ENCODE measurements at regions not wholly inside any gene's neighbourhood (a gene's known extent, or its start where the extent isn't known, plus 50 kb on each side); places are given as distances from the start of the nearest gene placed in this dataset.

- no peak for DNase-seq
Measured at GRCh38 chr2:236940916-236941520, 144.7 kb upstream of the COPS8 start.

- no peak for DNase-seq
Measured at GRCh38 chr2:236941551-236941950, 144.1 kb upstream of the COPS8 start.

- DNase-seq, result no peak
Measured at GRCh38 chr2:236942554-236942953, 143.1 kb upstream of the COPS8 start.

GRCh38 chr2:236943068-236943467 is 142.6 kb upstream of the COPS8 start:
- no peak for DNase-seq

GRCh38 chr2:236943841-236944513 is 141.7 kb upstream of the COPS8 start:
- no peak for DNase-seq

- DNase-seq, result no peak
Measured at GRCh38 chr2:236944561-236944960, 141.1 kb upstream of the COPS8 start.

GRCh38 chr2:236945431-236946016 is 140.2 kb upstream of the COPS8 start:
- DNase-seq, result no peak

- DNase-seq, result no peak
Measured at GRCh38 chr2:236946871-236947270, 138.8 kb upstream of the COPS8 start.

- DNase-seq, result no peak
Measured at GRCh38 chr2:236947294-236947693, 138.4 kb upstream of the COPS8 start.

- no peak for DNase-seq
Measured at GRCh38 chr2:236947896-236948295, 137.8 kb upstream of the COPS8 start.

GRCh38 chr2:236949089-236949905 is 136.4 kb upstream of the COPS8 start:
- no peak for DNase-seq

GRCh38 chr2:236951830-236952475 is 133.7 kb upstream of the COPS8 start:
- DNase-seq, result no peak

GRCh38 chr2:236954641-236955040 is 131.0 kb upstream of the COPS8 start:
- no peak for DNase-seq

- no peak for DNase-seq
Measured at GRCh38 chr2:236955521-236956030, 130.1 kb upstream of the COPS8 start.

GRCh38 chr2:236956031-236956618 is 129.6 kb upstream of the COPS8 start:
- DNase-seq, result no peak

GRCh38 chr2:236956641-236957040 is 129.0 kb upstream of the COPS8 start:
- DNase-seq, result no peak

- DNase-seq, result no peak
Measured at GRCh38 chr2:236959036-236959435, 126.7 kb upstream of the COPS8 start.

GRCh38 chr2:236959876-236960275 is 125.8 kb upstream of the COPS8 start:
- DNase-seq, result no peak

- DNase-seq, result no peak
Measured at GRCh38 chr2:236960531-236960930, 125.2 kb upstream of the COPS8 start.

GRCh38 chr2:236962816-236963215 is 122.9 kb upstream of the COPS8 start:
- no peak for DNase-seq

- no peak for DNase-seq
Measured at GRCh38 chr2:236963631-236964182, 122.0 kb upstream of the COPS8 start.

GRCh38 chr2:236964291-236964690 is 121.4 kb upstream of the COPS8 start:
- no peak for DNase-seq
